Caco-2 (cell line): ENCODE measurements at regions not wholly inside any gene's neighbourhood (a gene's known extent, or its start where the extent isn't known, plus 50 kb on each side); places are given as distances from the start of the nearest gene placed in this dataset.

Experiments used
- BruUV-seq: library from RNA; stranded (reverse); fragments of 400-500 nt; replicated peaks from 2 replicates; lab custom pipeline; 2021; lab: Mats Ljungman, UMichigan
- CTCF ChIA-PET: fragments of 300-600 bp; sonication (Branson Sonifier 250); formaldehyde crosslinking; loops from one replicate; lab custom pipeline; 2022; ENCODE audit warnings: antibody characterized with exemption; lab: Charles Lee
- POLR2A ChIA-PET: fragments of 300-600 bp; sonication (Branson Sonifier 250); formaldehyde crosslinking; loops from one replicate; lab custom pipeline; 2022; ENCODE audit warnings: antibody characterized with exemption; lab: Charles Lee
- DNase-seq, 2 experiments: peaks; one replicate each; pipeline versions ENCODE4 v3.0.0 to v3.0.0-alpha.2; 2020 to 2022
- H3K27me3 ChIP-seq: replicated peaks from 2 replicates; pipeline ENCODE4 v1.6.0; 2011; ENCODE audit warnings: low read length; ENCODE audit not compliant: control insufficient read depth, insufficient read depth
- H3K36me3 ChIP-seq: 2 replicates; pipeline ENCODE4 v1.5.1; 2011; ENCODE audit warnings: low read length; ENCODE audit not compliant: control insufficient read depth, insufficient read depth
- H3K4me1 ChIP-seq: fragments of 250-450 bp; sonication (Bioruptor Pico); 2 replicates; pipeline ENCODE4 v1.5.1; 2020; ENCODE audit warnings: mild to moderate bottlenecking
- H3K4me3 ChIP-seq: 2 replicates; pipeline ENCODE4 v1.5.1; 2011; ENCODE audit warnings: low read depth, mild to moderate bottlenecking, control low read depth, low read length
- H3K9me3 ChIP-seq: fragments of 250-450 bp; sonication (Bioruptor Pico); 2 replicates; pipeline ENCODE4 v1.5.1; 2020; ENCODE audit warnings: mild to moderate bottlenecking, moderate library complexity
- H3K27ac Mint-ChIP-seq: one replicate; pipeline ENCODE4 v1.8.0; 2022; ENCODE audit warnings: mixed read lengths; ENCODE audit not compliant: unreplicated experiment
- H3K27me3 Mint-ChIP-seq: one replicate; pipeline ENCODE4 v1.8.0; 2022; ENCODE audit warnings: mixed read lengths; ENCODE audit not compliant: insufficient read depth, unreplicated experiment
- H3K36me3 Mint-ChIP-seq: one replicate; pipeline ENCODE4 v1.8.0; 2022; ENCODE audit warnings: mild to moderate bottlenecking, mixed read lengths; ENCODE audit not compliant: insufficient read depth, unreplicated experiment
- H3K4me1 Mint-ChIP-seq: one replicate; pipeline ENCODE4 v1.8.0; 2022; ENCODE audit warnings: low read depth, mixed read lengths; ENCODE audit not compliant: unreplicated experiment
- H3K4me3 Mint-ChIP-seq: one replicate; pipeline ENCODE4 v1.8.0; 2022; ENCODE audit warnings: mild to moderate bottlenecking, moderate library complexity, mixed read lengths; ENCODE audit not compliant: unreplicated experiment
- H3K9me3 Mint-ChIP-seq: one replicate; pipeline ENCODE4 v1.8.0; 2022; ENCODE audit warnings: mixed read lengths; ENCODE audit not compliant: unreplicated experiment
- CTCF ChIP-seq, 2 experiments: fragments of 200-600 bp in 1 of 2; IDR thresholded peaks; 1 replicate in 1 of 2; 2 replicates in 1 of 2; pipeline versions ENCODE4 v1.5.1 to v1.8.0; 2011 to 2022; ENCODE audit warnings: antibody characterized with exemption in 1 of 2, control low read depth in 1 of 2, inconsistent platforms in 1 of 2, low read depth in 1 of 2, low read length in 1 of 2, mild to moderate bottlenecking in 1 of 2, moderate library complexity in 1 of 2; ENCODE audit not compliant: insufficient read depth in 1 of 2, severe bottlenecking in 1 of 2, unreplicated experiment in 1 of 2
- intact Hi-C: fragments of 100-400 bp; cut with micrococcal nuclease; formaldehyde crosslinking; loops from one replicate; pipeline ENCODE4 v1.10.0; 2022; ENCODE audit not compliant: unreplicated experiment

GRCh38 chr11:134845474-134846327, 433.7 kb upstream of the B3GAT1 start:
- no peak for DNase-seq
- intact Hi-C loops = loop anchor here (2.0 kb wide), 1 partner anchor 27 kb away; no protein-coding TSS in a partner anchor
- no TSS peak for BruUV-seq
- TF ChIP-seq CTCF (IDR thresholded peaks at IDR 0.05; ENCODE audit: insufficient read depth in 1 of 2, low read depth in 1 of 2, low read length in 1 of 2, severe bottlenecking in 1 of 2, unreplicated experiment in 1 of 2) = no peak
- H3K27ac Mint-ChIP-seq = no peak overlapping the region
- no peaks in the 10 kb centered on the region for H3K4me1 Mint-ChIP-seq
- H3K27me3 Mint-ChIP-seq = no peaks in the 10 kb centered on the region
- CTCF ChIA-PET = interaction anchor here (0.6 kb wide), 1 partner anchor 327 kb away, joined by 3 read pairs; no protein-coding TSS in a partner anchor
- no peak overlapping the region for H3K4me3 Mint-ChIP-seq
- no peaks in the 10 kb centered on the region for H3K36me3 Mint-ChIP-seq
- Histone ChIP-seq H3K27me3 (no peaks in the 10 kb centered on the region), H3K4me1 (0 out of 2 replicates have a peak, but pooled peaks cover 4% of the 10 kb centered on the region), H3K4me3 (no peak overlapping the region), H3K9me3 (no peaks in the 10 kb centered on the region; the same call in 1 of the 2 replicates), H3K36me3 (no peaks in the 10 kb centered on the region)
- POLR2A ChIA-PET = no interaction called here
- no peaks in the 10 kb centered on the region for H3K9me3 Mint-ChIP-seq

- Mint-ChIP-seq H3K4me3 (no peak overlapping the region), H3K9me3 (no peaks in the 10 kb centered on the region), H3K27ac (no peak overlapping the region), H3K36me3 (no peaks in the 10 kb centered on the region), H3K27me3 (no peaks in the 10 kb centered on the region), H3K4me1 (no peaks in the 10 kb centered on the region)
- no peaks in the 10 kb centered on the region for H3K36me3 ChIP-seq
- no peak for TF ChIP-seq CTCF (IDR thresholded peaks at IDR 0.05; ENCODE audit: insufficient read depth in 1 of 2, low read depth in 1 of 2, low read length in 1 of 2, severe bottlenecking in 1 of 2, unreplicated experiment in 1 of 2)
- H3K4me1 ChIP-seq = 0 out of 2 replicates have a peak, but pooled peaks cover 3% of the 10 kb centered on the region
- no TSS peak for BruUV-seq
- intact Hi-C loops = loop anchor here (2.0 kb wide), 1 partner anchor 26 kb away; no protein-coding TSS in a partner anchor
- ChIA-PET CTCF (no interaction called here), POLR2A (no interaction called here)
- DNase-seq = no peak
- H3K27me3 ChIP-seq = no peaks in the 10 kb centered on the region
- H3K9me3 ChIP-seq = no peaks in the 10 kb centered on the region; the same call in 1 of the 2 replicates
- H3K4me3 ChIP-seq = no peak overlapping the region
Measured at GRCh38 chr11:134844838-134845237, 432.8 kb upstream of the B3GAT1 start.

DNA sequence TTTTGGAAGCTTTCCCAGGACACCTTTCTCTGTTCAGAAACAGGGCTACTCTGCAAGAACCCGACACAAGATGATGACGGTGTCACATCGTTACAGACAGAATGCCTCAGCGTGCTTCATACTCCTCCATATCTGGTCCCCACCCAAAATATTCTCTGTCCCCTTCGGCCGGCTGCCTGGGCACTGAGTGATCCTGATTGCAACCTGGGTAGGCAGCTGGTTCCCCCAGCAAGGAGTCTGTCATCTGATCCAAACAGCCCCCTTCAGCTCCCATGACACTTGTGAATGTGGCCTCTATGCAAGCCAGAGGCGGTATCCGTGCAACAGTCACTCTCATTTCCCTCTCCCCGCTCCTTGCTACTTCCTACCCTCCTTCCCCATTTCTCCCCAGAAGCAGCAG, 431.7 kb upstream of the B3GAT1 start:
- POLR2A ChIA-PET = no interaction called here
- Histone ChIP-seq H3K36me3 (no peaks in the 10 kb centered on the region), H3K9me3 (no peaks in the 10 kb centered on the region; the same call in 1 of the 2 replicates), H3K27me3 (no peaks in the 10 kb centered on the region), H3K4me3 (no peak overlapping the region), H3K4me1 (no peaks in the 10 kb centered on the region)
- no peak overlapping the region for H3K4me3 Mint-ChIP-seq
- TF ChIP-seq CTCF (IDR thresholded peaks at IDR 0.05; ENCODE audit: insufficient read depth in 1 of 2, low read depth in 1 of 2, low read length in 1 of 2, severe bottlenecking in 1 of 2, unreplicated experiment in 1 of 2) = no peak
- H3K36me3 Mint-ChIP-seq = no peaks in the 10 kb centered on the region
- H3K27ac Mint-ChIP-seq = no peak overlapping the region
- CTCF ChIA-PET = no interaction called here
- no TSS peak for BruUV-seq
- DNase-seq = no peak
- no peaks in the 10 kb centered on the region for H3K27me3 Mint-ChIP-seq
- intact Hi-C loops = loop anchor here (2.0 kb wide), 1 partner anchor 25 kb away; no protein-coding TSS in a partner anchor
- H3K9me3 Mint-ChIP-seq = no peaks in the 10 kb centered on the region
- no peaks in the 10 kb centered on the region for H3K4me1 Mint-ChIP-seq
